H9 (cell line): ENCODE measurements at regions not wholly inside any gene's neighbourhood (a gene's known extent, or its start where the extent isn't known, plus 50 kb on each side); places are given as distances from the start of the nearest gene placed in this dataset.

Source experiments
- DNase-seq: peaks from one replicate; pipeline ENCODE4 v3.0.0-alpha.2; 2017
- H2AFZ ChIP-seq: one replicate; pipeline ENCODE4 v1.6.1; 2013; ENCODE audit warnings: mild to moderate bottlenecking, low read length, control low read depth, moderate library complexity
- H2AK5ac ChIP-seq: 2 replicates; pipeline ENCODE4 v1.6.1; 2013; ENCODE audit warnings: low read length, control low read depth, mixed read lengths; ENCODE audit not compliant: insufficient read length
- H2BK120ac ChIP-seq: one replicate; pipeline ENCODE4 v1.6.1; 2013; ENCODE audit warnings: low read depth, mild to moderate bottlenecking, low read length, control low read depth, inconsistent platforms; ENCODE audit not compliant: poor library complexity, severe bottlenecking
- H2BK12ac ChIP-seq: 2 replicates; pipeline ENCODE4 v1.6.1; 2013; ENCODE audit warnings: low read length, control low read depth, mixed read lengths, low read depth; ENCODE audit not compliant: insufficient read length
- H2BK15ac ChIP-seq: 2 replicates; pipeline ENCODE4 v1.6.1; 2013; ENCODE audit warnings: low read depth, low read length, control low read depth
- H2BK20ac ChIP-seq: one replicate; pipeline ENCODE4 v1.6.1; 2013; ENCODE audit warnings: low read depth, mild to moderate bottlenecking, low read length, control low read depth, inconsistent platforms; ENCODE audit not compliant: poor library complexity, severe bottlenecking
- H2BK5ac ChIP-seq: 2 replicates; pipeline ENCODE4 v1.6.1; 2013; ENCODE audit warnings: low read length, control low read depth, mixed read lengths; ENCODE audit not compliant: insufficient read length
- H3K14ac ChIP-seq: 2 replicates; pipeline ENCODE4 v1.6.1; 2013; ENCODE audit warnings: low read length, control low read depth; ENCODE audit not compliant: insufficient read depth
- H3K18ac ChIP-seq: 2 replicates; pipeline ENCODE4 v1.6.1; 2013; ENCODE audit warnings: low read depth, mild to moderate bottlenecking, mixed read lengths, low read length, control low read depth; ENCODE audit not compliant: insufficient read length
- H3K23ac ChIP-seq: 2 replicates; pipeline ENCODE4 v1.6.1; 2013; ENCODE audit warnings: low read length, control low read depth, mixed read lengths, low read depth; ENCODE audit not compliant: insufficient read length
- H3K23me2 ChIP-seq: 2 replicates; pipeline ENCODE4 v1.6.1; 2013; ENCODE audit warnings: low read depth, mild to moderate bottlenecking, mixed read lengths, low read length, control low read depth; ENCODE audit not compliant: insufficient read length, poor library complexity, severe bottlenecking
- H3K27ac ChIP-seq: 2 replicates; pipeline ENCODE4 v1.5.1; 2013; ENCODE audit warnings: low read length, control low read depth, mixed read lengths, low read depth; ENCODE audit not compliant: insufficient read length
- H3K27me3 ChIP-seq: 2 replicates; pipeline ENCODE4 v1.6.1; 2013; ENCODE audit warnings: low read length, control low read depth, inconsistent platforms; ENCODE audit not compliant: insufficient read depth
- H3K4ac ChIP-seq: 2 replicates; pipeline ENCODE4 v1.6.1; 2013; ENCODE audit warnings: low read depth, mild to moderate bottlenecking, control low read depth, inconsistent platforms, low read length, moderate library complexity
- H3K4me1 ChIP-seq: 2 replicates; pipeline ENCODE4 v1.6.1; 2013; ENCODE audit warnings: low read length, control low read depth, inconsistent platforms; ENCODE audit not compliant: insufficient read depth
- H3K4me2 ChIP-seq: 2 replicates; pipeline ENCODE4 v1.6.1; 2013; ENCODE audit warnings: low read length, control low read depth, mixed read lengths; ENCODE audit not compliant: insufficient read length, insufficient read depth
- H3K56ac ChIP-seq: 2 replicates; pipeline ENCODE4 v1.6.1; 2013; ENCODE audit warnings: low read depth, mild to moderate bottlenecking, mixed read lengths, low read length, control low read depth; ENCODE audit not compliant: insufficient read length
- H3K79me1 ChIP-seq: 2 replicates; pipeline ENCODE4 v1.6.1; 2013; ENCODE audit warnings: low read depth, mild to moderate bottlenecking, moderate library complexity, low read length, control low read depth, inconsistent platforms; ENCODE audit not compliant: insufficient read depth, poor library complexity, severe bottlenecking
- H3K79me2 ChIP-seq: 2 replicates; pipeline ENCODE4 v1.6.1; 2013; ENCODE audit warnings: low read length, control low read depth, inconsistent platforms; ENCODE audit not compliant: insufficient read depth
- H3K9ac ChIP-seq: 2 replicates; pipeline ENCODE4 v1.6.1; 2013; ENCODE audit warnings: low read length, control low read depth, mixed read lengths; ENCODE audit not compliant: insufficient read length; ENCODE audit errors: extremely low read depth
- H3K9me3 ChIP-seq: one replicate; pipeline ENCODE4 v1.6.1; 2013; ENCODE audit warnings: low read depth, low read length, inconsistent platforms; ENCODE audit not compliant: control insufficient read depth
- H3T11ph ChIP-seq: one replicate; pipeline ENCODE4 v1.6.1; 2013; ENCODE audit warnings: mild to moderate bottlenecking, low read length, control low read depth, inconsistent platforms
- H4K20me1 ChIP-seq: one replicate; pipeline ENCODE4 v1.6.1; 2013; ENCODE audit not compliant: control insufficient read depth, insufficient read length, insufficient read depth
- H4K5ac ChIP-seq: 2 replicates; pipeline ENCODE4 v1.6.1; 2013; ENCODE audit warnings: low read depth, mild to moderate bottlenecking, mixed read lengths, low read length, control low read depth; ENCODE audit not compliant: insufficient read length
- H4K8ac ChIP-seq: replicated peaks from 2 replicates; pipeline ENCODE4 v1.6.1; 2013; ENCODE audit warnings: low read length, control low read depth, mixed read lengths, low read depth; ENCODE audit not compliant: insufficient read length
- H4K91ac ChIP-seq: 2 replicates; pipeline ENCODE4 v1.6.1; 2013; ENCODE audit warnings: low read depth, mild to moderate bottlenecking, moderate library complexity, mixed read lengths, low read length, control low read depth; ENCODE audit not compliant: insufficient read length
- H3K27ac Mint-ChIP-seq, 3 experiments: 2 replicates in 2 of 3; 3 replicates in 1 of 3; pipeline ENCODE4 v1.8.0; 2020 to 2021; ENCODE audit warnings: mixed read lengths in 3 of 3, mild to moderate bottlenecking in 1 of 3, moderate library complexity in 1 of 3
- H3K27me3 Mint-ChIP-seq: 2 replicates; pipeline ENCODE4 v1.8.0; 2021; ENCODE audit warnings: low read depth, mild to moderate bottlenecking, moderate library complexity, mixed read lengths
- H3K36me3 Mint-ChIP-seq, 3 experiments: 2 replicates in 2 of 3; 3 replicates in 1 of 3; pipeline ENCODE4 v1.8.0; 2020 to 2021; ENCODE audit warnings: low read depth in 3 of 3, mixed read lengths in 3 of 3; ENCODE audit not compliant: insufficient read depth in 1 of 3
- H3K4me1 Mint-ChIP-seq, 2 experiments: 2 replicates each; pipeline ENCODE4 v1.8.0; 2020; ENCODE audit warnings: mixed read lengths in 2 of 2
- H3K4me3 Mint-ChIP-seq, 2 experiments: 2 replicates in 1 of 2; 3 replicates in 1 of 2; pipeline ENCODE4 v1.8.0; 2020 to 2021; ENCODE audit warnings: mild to moderate bottlenecking in 2 of 2, mixed read lengths in 2 of 2, moderate library complexity in 1 of 2
- H3K9me3 Mint-ChIP-seq, 2 experiments: 2 replicates in 1 of 2; 3 replicates in 1 of 2; pipeline ENCODE4 v1.8.0; 2020; ENCODE audit warnings: mild to moderate bottlenecking in 2 of 2, mixed read lengths in 2 of 2, moderate library complexity in 1 of 2
- CTCF ChIP-seq: fragments of 200-600 bp; sonication (generic); conservative IDR thresholded peaks from 3 replicates; pipeline ENCODE4 v1.8.0; 2021; ENCODE audit warnings: antibody characterized with exemption, mild to moderate bottlenecking
- WGBS: extraction: QIAGEN DNeasy Blood & Tissue Kit; methylation state at CpG from one replicate; pipeline ENCODE4 v1.1.7; 2013; ENCODE audit warnings: missing lambda C conversion rate, low lambda C conversion rate, mixed read lengths; ENCODE audit not compliant: insufficient read length; ENCODE audit errors: extremely low coverage; 5-methylcytosine and 5-hydroxymethylcytosine counted together

- Histone ChIP-seq H3K79me2 (no peaks in the 10 kb centered on the region), H4K91ac (no peak overlapping the region), H3K79me1 (no peaks in the 10 kb centered on the region), H4K20me1 (no peaks in the 10 kb centered on the region), H2BK15ac (no peak overlapping the region), H3K27ac (no peak overlapping the region), H3K14ac (no peak overlapping the region), H4K8ac (no peak overlapping the region), H2BK20ac (no peak overlapping the region), H3K4ac (no peak overlapping the region), H3K23ac (no peak overlapping the region), H3K4me2 (no peak overlapping the region), H3K23me2 (no peaks in the 10 kb centered on the region), H2BK120ac (no peak overlapping the region), H2AFZ (no peak overlapping the region), H3K9me3 (no peaks in the 10 kb centered on the region), H3K56ac (no peak overlapping the region), H3K18ac (no peak overlapping the region), H2BK5ac (no peak overlapping the region), H3K9ac (no peak overlapping the region), H3T11ph (no peak overlapping the region), H2AK5ac (no peak overlapping the region), H3K4me1 (no peaks in the 10 kb centered on the region), H2BK12ac (no peak overlapping the region), H3K27me3 (no peaks in the 10 kb centered on the region), H4K5ac (no peak overlapping the region)
- no CpG with 5 or more reads among the region's 6 CpGs for WGBS
- H3K4me3 Mint-ChIP-seq, result no peak overlapping the region
- no peak overlapping the region for H3K27ac Mint-ChIP-seq
- no peaks in the 10 kb centered on the region for H3K27me3 Mint-ChIP-seq
- H3K4me1 Mint-ChIP-seq, result 0 out of 4 replicates have a peak, but pooled peaks cover 0 to 3% of the 10 kb centered on the region in 2 experiments
- no peaks in the 10 kb centered on the region for H3K9me3 Mint-ChIP-seq
- no peak for TF ChIP-seq CTCF
- H3K36me3 Mint-ChIP-seq, result no peaks in the 10 kb centered on the region
- no peak for DNase-seq
These were observed 647.4 kb downstream of the USP25 start for GRCh38 chr21:16377120-16377658.
